ENCODE measurements at regions not wholly inside any gene's neighbourhood (a gene's known extent, or its start where the extent isn't known, plus 50 kb on each side); places are given as distances from the start of the nearest gene placed in this dataset.

GRCh38 chr16:65728167-65728566, 606.3 kb upstream of the CDH11 start:
- H3K9me3 ChIP-seq, result no peaks in the 10 kb centered on the region
- H3K4me3 ChIP-seq, result no peak overlapping the region
- TF ChIP-seq POLR2A (IDR thresholded peaks at IDR 0.05) (no peak), CTCF (IDR thresholded peaks at IDR 0.05) (no peak), POLR2AphosphoS5 (IDR thresholded peaks at IDR 0.05; ENCODE audit: insufficient read depth in 1 of 2, low read depth in 1 of 2) (no peak)
- no peak overlapping the region for H3K27ac ChIP-seq
- H3K27me3 ChIP-seq, result no peaks in the 10 kb centered on the region
- intact Hi-C loops (cut with DNase I), result no loop called here
- no peaks in the 10 kb centered on the region for H3K4me1 ChIP-seq
- no peaks in the 10 kb centered on the region for H3K36me3 ChIP-seq
- no peak for DNase-seq (ENCODE audit: extremely low spot score in 2 of 2)

- intact Hi-C loops (cut with DNase I), result no loop called here
- H3K27me3 ChIP-seq, result no peaks in the 10 kb centered on the region
- no peak overlapping the region for H3K4me3 ChIP-seq
- no peak for DNase-seq (ENCODE audit: extremely low spot score in 2 of 2)
- no peaks in the 10 kb centered on the region for H3K9me3 ChIP-seq
- TF ChIP-seq CTCF (IDR thresholded peaks at IDR 0.05), result no peak
- no peak for TF ChIP-seq POLR2AphosphoS5 (IDR thresholded peaks at IDR 0.05; ENCODE audit: insufficient read depth in 1 of 2, low read depth in 1 of 2)
- no peak for TF ChIP-seq POLR2A (IDR thresholded peaks at IDR 0.05)
- H3K27ac ChIP-seq, result no peak overlapping the region
- H3K36me3 ChIP-seq, result no peaks in the 10 kb centered on the region
- no peaks in the 10 kb centered on the region for H3K4me1 ChIP-seq
Measured at GRCh38 chr16:65727534-65728137, 605.8 kb upstream of the CDH11 start.

- Histone ChIP-seq H3K27me3 (no peaks in the 10 kb centered on the region), H3K27ac (no peak overlapping the region), H3K4me1 (no peaks in the 10 kb centered on the region), H3K4me3 (no peak overlapping the region), H3K9me3 (no peaks in the 10 kb centered on the region), H3K36me3 (no peaks in the 10 kb centered on the region)
- intact Hi-C loops (cut with DNase I), result no loop called here
- TF ChIP-seq CTCF (IDR thresholded peaks at IDR 0.05) (no peak), POLR2AphosphoS5 (IDR thresholded peaks at IDR 0.05; ENCODE audit: insufficient read depth in 1 of 2, low read depth in 1 of 2) (no peak), POLR2A (IDR thresholded peaks at IDR 0.05) (no peak)
- DNase-seq (ENCODE audit: extremely low spot score in 2 of 2), result no peak
Measured at GRCh38 chr16:65725156-65725845, 603.4 kb upstream of the CDH11 start.

GRCh38 chr16:65722429-65722828, 600.6 kb upstream of the CDH11 start:
- H3K36me3 ChIP-seq, result no peaks in the 10 kb centered on the region
- intact Hi-C loops (cut with DNase I), result no loop called here
- no peaks in the 10 kb centered on the region for H3K27me3 ChIP-seq
- no peak overlapping the region for H3K27ac ChIP-seq
- DNase-seq (ENCODE audit: extremely low spot score in 2 of 2), result no peak
- TF ChIP-seq CTCF (IDR thresholded peaks at IDR 0.05), result no peak
- TF ChIP-seq POLR2AphosphoS5 (IDR thresholded peaks at IDR 0.05; ENCODE audit: insufficient read depth in 1 of 2, low read depth in 1 of 2), result no peak
- H3K4me3 ChIP-seq, result no peak overlapping the region
- no peaks in the 10 kb centered on the region for H3K9me3 ChIP-seq
- H3K4me1 ChIP-seq, result no peaks in the 10 kb centered on the region

- Histone ChIP-seq H3K36me3 (no peaks in the 10 kb centered on the region), H3K27me3 (no peaks in the 10 kb centered on the region), H3K9me3 (no peaks in the 10 kb centered on the region), H3K4me3 (no peak overlapping the region), H3K27ac (no peak overlapping the region), H3K4me1 (no peaks in the 10 kb centered on the region)
- TF ChIP-seq POLR2AphosphoS5 (IDR thresholded peaks at IDR 0.05; ENCODE audit: insufficient read depth in 1 of 2, low read depth in 1 of 2) (no peak), CTCF (IDR thresholded peaks at IDR 0.05) (no peak), POLR2A (IDR thresholded peaks at IDR 0.05) (no peak)
- intact Hi-C loops (cut with DNase I), result no loop called here
- DNase-seq (ENCODE audit: extremely low spot score in 2 of 2), result no peak
Measured at GRCh38 chr16:65717846-65718245, 596.0 kb upstream of the CDH11 start.
